Mucosa of descending colon (tissue), 3 donors: ENCODE measurements at regions not wholly inside any gene's neighbourhood (a gene's known extent, or its start where the extent isn't known, plus 50 kb on each side); places are given as distances from the start of the nearest gene placed in this dataset.

ENCODE experiments used
- ATAC-seq: fragments of 200-7000 bp; cut with Tn5 transposase; one replicate; pipeline ENCODE4 v1.9.1; 2020; ENCODE audit warnings: mild to moderate bottlenecking, moderate library complexity
- DNase-seq, 3 donors: peaks; one replicate each; pipeline ENCODE4 v3.0.0-alpha.2; 2020
- H3K36me3 ChIP-seq: fragments of 200-600 bp; one replicate; pipeline ENCODE4 v1.8.0; 2021; ENCODE audit warnings: low read depth, mild to moderate bottlenecking
- H3K4me1 ChIP-seq: fragments of 200-600 bp; one replicate; pipeline ENCODE4 v1.8.0; 2021; ENCODE audit warnings: low read depth, mild to moderate bottlenecking
- H3K4me3 ChIP-seq: fragments of 200-600 bp; one replicate; pipeline ENCODE4 v1.8.0; 2021; ENCODE audit warnings: mild to moderate bottlenecking
- H3K9me3 ChIP-seq: fragments of 200-600 bp; one replicate; pipeline ENCODE4 v1.8.0; 2021; ENCODE audit warnings: mild to moderate bottlenecking
- intact Hi-C, 2 donors: fragments of 100-400 bp; cut with DNase I in 1 of 2; cut with micrococcal nuclease in 1 of 2; formaldehyde crosslinking; loops; one replicate each; pipeline versions ENCODE4 v1.11.0 to v1.11.1; 2022; cut with DNase I, micrococcal nuclease
- TF ChIP-seq, protein P1 (sequence below): fragments of 200-600 bp; IDR thresholded peaks from one replicate; pipeline ENCODE4 v1.8.0; 2022; ENCODE audit warnings: antibody characterized with exemption, mild to moderate bottlenecking
- donor health status: DM: no; HTN: no; CAD: no; lungs with moderate emphysema.
- donor health status: DM: no; HTN: no; CAD: no.
- donor health status: DM: no; HTN: yes; CAD: no.

GRCh38 chr5:4250254-4250653 is 654.6 kb downstream of the IRX1 start:
- no peak for ATAC-seq
- no peaks in the 10 kb centered on the region for H3K4me1 ChIP-seq
- H3K4me3 ChIP-seq, result no peak overlapping the region
- intact Hi-C loops, result no loop called here
- H3K9me3 ChIP-seq, result peaks cover under 1% of the 10 kb centered on the region
- TF ChIP-seq, protein P1, sequence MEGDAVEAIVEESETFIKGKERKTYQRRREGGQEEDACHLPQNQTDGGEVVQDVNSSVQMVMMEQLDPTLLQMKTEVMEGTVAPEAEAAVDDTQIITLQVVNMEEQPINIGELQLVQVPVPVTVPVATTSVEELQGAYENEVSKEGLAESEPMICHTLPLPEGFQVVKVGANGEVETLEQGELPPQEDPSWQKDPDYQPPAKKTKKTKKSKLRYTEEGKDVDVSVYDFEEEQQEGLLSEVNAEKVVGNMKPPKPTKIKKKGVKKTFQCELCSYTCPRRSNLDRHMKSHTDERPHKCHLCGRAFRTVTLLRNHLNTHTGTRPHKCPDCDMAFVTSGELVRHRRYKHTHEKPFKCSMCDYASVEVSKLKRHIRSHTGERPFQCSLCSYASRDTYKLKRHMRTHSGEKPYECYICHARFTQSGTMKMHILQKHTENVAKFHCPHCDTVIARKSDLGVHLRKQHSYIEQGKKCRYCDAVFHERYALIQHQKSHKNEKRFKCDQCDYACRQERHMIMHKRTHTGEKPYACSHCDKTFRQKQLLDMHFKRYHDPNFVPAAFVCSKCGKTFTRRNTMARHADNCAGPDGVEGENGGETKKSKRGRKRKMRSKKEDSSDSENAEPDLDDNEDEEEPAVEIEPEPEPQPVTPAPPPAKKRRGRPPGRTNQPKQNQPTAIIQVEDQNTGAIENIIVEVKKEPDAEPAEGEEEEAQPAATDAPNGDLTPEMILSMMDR, result no peak
- no peak for DNase-seq
- no peaks in the 10 kb centered on the region for H3K36me3 ChIP-seq

DNA sequence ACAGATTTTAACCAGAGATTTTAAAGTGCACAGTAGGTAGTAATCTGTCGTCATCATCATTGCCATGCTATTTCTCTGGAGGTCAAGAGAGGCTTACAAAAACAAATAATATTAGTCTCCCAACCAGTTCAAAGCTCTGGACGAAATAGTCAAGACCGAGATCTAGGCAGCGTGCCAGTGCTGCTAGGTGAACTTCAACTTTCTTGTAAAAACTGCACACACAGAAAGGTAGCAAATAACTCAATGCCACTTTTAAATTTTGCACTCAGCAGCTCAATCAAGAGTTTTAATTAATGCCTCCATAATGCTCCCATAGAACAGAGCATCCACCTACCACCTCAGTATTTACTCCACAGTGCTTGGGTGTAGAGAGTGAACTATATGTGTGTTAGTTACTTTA is 656.8 kb downstream of the IRX1 start:
- no peaks in the 10 kb centered on the region for H3K4me1 ChIP-seq
- intact Hi-C loops, result no loop called here
- DNase-seq (no peak), ATAC-seq (no peak)
- H3K4me3 ChIP-seq, result no peak overlapping the region
- no peaks in the 10 kb centered on the region for H3K36me3 ChIP-seq
- TF ChIP-seq, protein P1, result no peak
- H3K9me3 ChIP-seq, result peaks cover 2% of the 10 kb centered on the region

GRCh38 chr5:4254736-4255135 is 659.1 kb downstream of the IRX1 start:
- H3K36me3 ChIP-seq, result no peaks in the 10 kb centered on the region
- ATAC-seq, result no peak
- TF ChIP-seq, protein P1, result no peak
- no peak overlapping the region for H3K4me3 ChIP-seq
- H3K9me3 ChIP-seq, result peaks cover 2% of the 10 kb centered on the region
- intact Hi-C loops, result no loop called here
- H3K4me1 ChIP-seq, result no peaks in the 10 kb centered on the region
- no peak for DNase-seq

DNA sequence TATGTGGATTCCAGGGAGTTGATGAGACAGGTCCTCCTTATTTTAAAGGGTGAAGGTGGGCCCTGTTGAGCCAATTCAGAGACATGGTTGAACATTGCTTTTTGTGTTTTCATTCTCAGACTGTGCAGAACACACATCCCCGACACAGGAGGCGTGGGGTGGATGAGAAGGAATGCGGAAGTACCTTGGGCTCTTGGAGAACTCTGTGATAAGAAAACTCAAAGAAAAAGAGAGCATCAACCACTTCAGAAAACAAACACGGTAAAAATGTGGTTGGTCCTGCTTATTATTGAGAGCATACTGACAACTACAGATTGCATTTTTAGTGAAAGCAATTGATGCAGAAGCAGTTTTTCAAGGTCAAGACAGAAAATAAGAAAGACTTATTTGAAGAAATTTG is 659.8 kb downstream of the IRX1 start:
- TF ChIP-seq, protein P1, result no peak
- intact Hi-C loops, result no loop called here
- no peaks in the 10 kb centered on the region for H3K36me3 ChIP-seq
- ATAC-seq (no peak), DNase-seq (no peak)
- H3K4me1 ChIP-seq, result no peaks in the 10 kb centered on the region
- H3K4me3 ChIP-seq, result no peak overlapping the region
- H3K9me3 ChIP-seq, result peaks cover 2% of the 10 kb centered on the region

DNA sequence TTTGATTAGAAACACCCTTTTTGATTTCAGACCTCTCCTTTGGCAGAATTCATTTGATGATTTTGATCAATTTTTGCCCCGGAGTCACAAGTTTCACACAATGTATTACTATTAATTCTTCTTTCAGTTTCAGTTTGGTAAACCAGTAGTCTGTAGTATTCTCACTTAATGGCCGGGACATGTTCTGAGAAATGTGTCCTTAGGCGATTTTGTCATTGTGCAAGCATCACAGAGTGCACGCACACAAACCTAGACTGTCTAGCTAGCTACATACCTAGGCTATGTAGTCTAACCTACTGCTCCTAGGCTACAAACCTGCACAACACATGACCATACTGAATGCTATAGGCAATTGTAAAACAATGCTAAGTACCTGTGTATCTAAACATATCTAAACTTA is 662.5 kb downstream of the IRX1 start:
- no peak overlapping the region for H3K4me3 ChIP-seq
- TF ChIP-seq, protein P1, result no peak
- intact Hi-C loops, result no loop called here
- DNase-seq (no peak), ATAC-seq (no peak)
- H3K36me3 ChIP-seq, result no peaks in the 10 kb centered on the region
- H3K4me1 ChIP-seq, result no peaks in the 10 kb centered on the region
- H3K9me3 ChIP-seq, result peaks cover 5% of the 10 kb centered on the region

DNA sequence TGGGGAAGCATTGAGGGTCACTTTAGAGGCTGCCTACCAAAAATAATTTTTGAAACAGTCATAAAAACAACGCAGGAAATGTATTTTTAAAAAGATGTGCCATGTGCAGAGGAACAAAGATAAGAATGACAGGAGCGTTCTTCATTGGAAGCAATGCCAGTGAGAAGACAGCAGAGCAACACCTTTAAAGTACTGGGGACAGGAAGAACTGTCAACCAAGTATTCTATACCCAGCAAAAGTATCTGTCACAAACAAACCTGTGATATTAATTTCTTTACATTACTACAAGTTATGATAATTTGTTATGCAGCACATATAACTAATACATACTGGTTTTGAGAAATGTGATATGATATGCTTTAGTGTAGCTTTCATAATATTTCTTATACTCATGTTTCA is 675.6 kb downstream of the IRX1 start:
- TF ChIP-seq, protein P1, result no peak

More for the DNA sequence above, 675.6 kb downstream of the IRX1 start:
- Histone ChIP-seq H3K9me3 (peaks cover 32% of the 10 kb centered on the region), H3K36me3 (no peaks in the 10 kb centered on the region), H3K4me1 (no peaks in the 10 kb centered on the region), H3K4me3 (no peak overlapping the region)
- ATAC-seq, result no peak
- intact Hi-C loops, result no loop called here
- no peak for DNase-seq
